ENCODE measurements at regions not wholly inside any gene's neighbourhood (a gene's known extent, or its start where the extent isn't known, plus 50 kb on each side); places are given as distances from the start of the nearest gene placed in this dataset.

- Histone ChIP-seq H3K27me3 (ENCODE audit: control insufficient read depth, insufficient read depth, low read length) (no peaks in the 10 kb centered on the region), H3K4me3 (ENCODE audit: low read length) (no peak overlapping the region), H3K27ac (ENCODE audit: low read depth, low read length) (no peak overlapping the region), H3K4me1 (ENCODE audit: control insufficient read depth, insufficient read depth, low read length) (no peaks in the 10 kb centered on the region), H3K36me3 (ENCODE audit: control insufficient read depth, insufficient read depth, low read length) (no peaks in the 10 kb centered on the region), H3K9ac (ENCODE audit: low read length) (no peak overlapping the region)
Observed at GRCh38 chr2:118614841-118615271, 232.6 kb downstream of the EN1 start.

GRCh38 chr2:118613737-118614136 is 233.7 kb downstream of the EN1 start:
- Histone ChIP-seq H3K4me1 (ENCODE audit: control insufficient read depth, insufficient read depth, low read length) (no peaks in the 10 kb centered on the region), H3K9ac (ENCODE audit: low read length) (no peak overlapping the region), H3K27me3 (ENCODE audit: control insufficient read depth, insufficient read depth, low read length) (no peaks in the 10 kb centered on the region), H3K4me3 (ENCODE audit: low read length) (no peak overlapping the region), H3K27ac (ENCODE audit: low read depth, low read length) (no peak overlapping the region), H3K36me3 (ENCODE audit: control insufficient read depth, insufficient read depth, low read length) (no peaks in the 10 kb centered on the region)

GRCh38 chr2:118611691-118612090 is 235.8 kb downstream of the EN1 start:
- Histone ChIP-seq H3K36me3 (ENCODE audit: control insufficient read depth, insufficient read depth, low read length) (no peaks in the 10 kb centered on the region), H3K4me1 (ENCODE audit: control insufficient read depth, insufficient read depth, low read length) (no peaks in the 10 kb centered on the region), H3K4me3 (ENCODE audit: low read length) (no peak overlapping the region), H3K27me3 (ENCODE audit: control insufficient read depth, insufficient read depth, low read length) (no peaks in the 10 kb centered on the region), H3K27ac (ENCODE audit: low read depth, low read length) (no peak overlapping the region), H3K9ac (ENCODE audit: low read length) (no peak overlapping the region)

DNA sequence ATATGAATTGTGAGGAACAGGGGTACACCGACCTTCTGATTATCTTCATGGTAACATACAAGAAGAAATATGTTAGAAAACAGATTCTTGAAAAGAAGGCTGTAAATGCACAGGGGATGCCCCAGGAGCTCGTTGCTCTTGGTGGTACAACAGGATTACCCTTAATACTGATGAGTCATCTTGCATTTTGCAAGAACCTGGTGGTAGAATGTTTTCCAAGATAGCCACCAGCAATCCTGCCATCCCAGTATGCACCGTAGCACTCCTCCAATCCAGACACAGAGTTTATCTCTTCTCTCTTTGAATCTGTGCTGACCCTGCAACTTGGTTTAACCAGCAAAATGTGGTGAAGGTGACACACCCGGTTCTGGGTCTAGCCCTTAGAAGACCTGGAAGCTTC is 238.3 kb downstream of the EN1 start:
- Histone ChIP-seq H3K27me3 (ENCODE audit: control insufficient read depth, insufficient read depth, low read length) (no peaks in the 10 kb centered on the region), H3K4me3 (ENCODE audit: low read length) (no peak overlapping the region), H3K4me1 (ENCODE audit: control insufficient read depth, insufficient read depth, low read length) (no peaks in the 10 kb centered on the region), H3K27ac (ENCODE audit: low read depth, low read length) (no peak overlapping the region), H3K9ac (ENCODE audit: low read length) (no peak overlapping the region), H3K36me3 (ENCODE audit: control insufficient read depth, insufficient read depth, low read length) (no peaks in the 10 kb centered on the region)

- Histone ChIP-seq H3K4me1 (ENCODE audit: control insufficient read depth, insufficient read depth, low read length) (no peaks in the 10 kb centered on the region), H3K27me3 (ENCODE audit: control insufficient read depth, insufficient read depth, low read length) (no peaks in the 10 kb centered on the region), H3K36me3 (ENCODE audit: control insufficient read depth, insufficient read depth, low read length) (no peaks in the 10 kb centered on the region), H3K9ac (ENCODE audit: low read length) (no peak overlapping the region), H3K27ac (ENCODE audit: low read depth, low read length) (no peak overlapping the region), H3K4me3 (ENCODE audit: low read length) (no peak overlapping the region)
Observed at GRCh38 chr2:118607641-118608040, 239.8 kb downstream of the EN1 start.

DNA sequence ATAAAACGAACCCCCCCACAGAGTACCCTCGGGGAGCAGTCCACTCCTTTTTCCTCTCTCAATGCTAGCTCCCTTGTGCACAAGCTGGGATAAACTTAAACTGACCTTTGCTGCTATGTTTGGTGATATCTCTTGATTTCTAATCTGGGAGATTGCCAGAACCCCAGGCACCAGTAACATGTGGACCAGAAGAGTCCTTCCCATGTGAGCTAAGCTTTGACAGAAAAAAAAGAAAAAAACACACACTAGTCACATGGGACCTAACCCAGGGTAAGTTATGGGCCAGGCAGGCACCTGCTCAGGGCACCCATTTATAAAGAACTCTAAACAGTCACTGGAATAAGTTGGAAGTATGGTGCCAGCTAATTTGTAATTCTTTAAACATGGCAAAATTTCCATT is 242.6 kb downstream of the EN1 start:
- Histone ChIP-seq H3K27ac (ENCODE audit: low read depth, low read length) (no peak overlapping the region), H3K4me1 (ENCODE audit: control insufficient read depth, insufficient read depth, low read length) (no peaks in the 10 kb centered on the region), H3K27me3 (ENCODE audit: control insufficient read depth, insufficient read depth, low read length) (no peaks in the 10 kb centered on the region), H3K4me3 (ENCODE audit: low read length) (no peak overlapping the region), H3K9ac (ENCODE audit: low read length) (no peak overlapping the region), H3K36me3 (ENCODE audit: control insufficient read depth, insufficient read depth, low read length) (no peaks in the 10 kb centered on the region)

GRCh38 chr2:118604371-118604770 is 243.1 kb downstream of the EN1 start:
- Histone ChIP-seq H3K27me3 (ENCODE audit: control insufficient read depth, insufficient read depth, low read length) (no peaks in the 10 kb centered on the region), H3K27ac (ENCODE audit: low read depth, low read length) (no peak overlapping the region), H3K4me3 (ENCODE audit: low read length) (no peak overlapping the region), H3K36me3 (ENCODE audit: control insufficient read depth, insufficient read depth, low read length) (no peaks in the 10 kb centered on the region), H3K4me1 (ENCODE audit: control insufficient read depth, insufficient read depth, low read length) (no peaks in the 10 kb centered on the region), H3K9ac (ENCODE audit: low read length) (no peak overlapping the region)

DNA sequence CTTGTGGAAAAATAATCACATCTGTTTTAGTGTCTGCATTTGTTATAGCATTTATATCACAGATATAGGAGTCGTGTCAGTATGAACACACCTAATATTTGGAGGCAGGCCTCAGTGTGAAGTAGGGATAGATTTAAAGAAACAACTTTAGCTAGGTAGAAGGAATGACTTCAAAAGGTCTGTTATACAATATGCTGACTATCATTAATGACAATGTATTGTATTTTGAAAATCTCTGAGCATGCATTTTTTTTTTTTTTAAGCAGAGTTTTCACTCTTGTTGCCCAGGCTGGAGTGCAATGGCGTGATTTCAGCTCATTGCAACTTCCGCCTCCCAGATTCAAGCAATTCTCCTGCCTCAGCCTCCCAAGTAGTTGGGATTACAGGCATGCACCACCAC is 248.3 kb downstream of the EN1 start:
- Histone ChIP-seq H3K27ac (ENCODE audit: low read depth, low read length) (no peak overlapping the region), H3K36me3 (ENCODE audit: control insufficient read depth, insufficient read depth, low read length) (no peaks in the 10 kb centered on the region), H3K4me1 (ENCODE audit: control insufficient read depth, insufficient read depth, low read length) (no peaks in the 10 kb centered on the region), H3K4me3 (ENCODE audit: low read length) (no peak overlapping the region), H3K9ac (ENCODE audit: low read length) (no peak overlapping the region), H3K27me3 (ENCODE audit: control insufficient read depth, insufficient read depth, low read length) (no peaks in the 10 kb centered on the region)

DNA sequence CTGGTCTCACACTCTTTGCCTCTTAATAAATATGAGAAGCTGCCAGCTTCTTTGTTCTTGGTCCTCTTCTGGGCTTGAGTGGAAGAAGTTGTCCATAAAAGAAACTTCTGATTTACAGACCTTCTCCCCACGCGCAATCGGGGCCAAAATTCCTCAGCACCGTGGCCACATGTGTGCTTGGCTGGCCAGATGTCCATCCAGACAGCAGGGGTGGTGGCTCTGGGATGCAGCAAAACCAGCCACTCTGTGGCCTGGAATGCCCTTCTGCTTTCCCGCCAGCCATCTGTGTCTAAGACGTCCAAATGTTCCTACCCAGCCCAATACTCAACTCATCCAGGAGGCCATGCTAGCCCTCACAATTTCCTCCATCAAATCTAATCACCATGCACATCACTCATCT is 250.8 kb downstream of the EN1 start:
- Histone ChIP-seq H3K4me3 (ENCODE audit: low read length) (no peak overlapping the region), H3K9ac (ENCODE audit: low read length) (no peak overlapping the region), H3K27ac (ENCODE audit: low read depth, low read length) (no peak overlapping the region), H3K4me1 (ENCODE audit: control insufficient read depth, insufficient read depth, low read length) (no peaks in the 10 kb centered on the region), H3K36me3 (ENCODE audit: control insufficient read depth, insufficient read depth, low read length) (no peaks in the 10 kb centered on the region), H3K27me3 (ENCODE audit: control insufficient read depth, insufficient read depth, low read length) (no peaks in the 10 kb centered on the region)

GRCh38 chr2:118593257-118593656 is 254.2 kb downstream of the EN1 start:
- no peak overlapping the region for H3K4me3 ChIP-seq (ENCODE audit: low read length)
- no peak overlapping the region for H3K27ac ChIP-seq (ENCODE audit: low read depth, low read length)
- no peaks in the 10 kb centered on the region for H3K4me1 ChIP-seq (ENCODE audit: control insufficient read depth, insufficient read depth, low read length)
- H3K27me3 ChIP-seq (ENCODE audit: control insufficient read depth, insufficient read depth, low read length) = no peaks in the 10 kb centered on the region
- no peak overlapping the region for H3K9ac ChIP-seq (ENCODE audit: low read length)
- H3K36me3 ChIP-seq (ENCODE audit: control insufficient read depth, insufficient read depth, low read length) = no peaks in the 10 kb centered on the region

DNA sequence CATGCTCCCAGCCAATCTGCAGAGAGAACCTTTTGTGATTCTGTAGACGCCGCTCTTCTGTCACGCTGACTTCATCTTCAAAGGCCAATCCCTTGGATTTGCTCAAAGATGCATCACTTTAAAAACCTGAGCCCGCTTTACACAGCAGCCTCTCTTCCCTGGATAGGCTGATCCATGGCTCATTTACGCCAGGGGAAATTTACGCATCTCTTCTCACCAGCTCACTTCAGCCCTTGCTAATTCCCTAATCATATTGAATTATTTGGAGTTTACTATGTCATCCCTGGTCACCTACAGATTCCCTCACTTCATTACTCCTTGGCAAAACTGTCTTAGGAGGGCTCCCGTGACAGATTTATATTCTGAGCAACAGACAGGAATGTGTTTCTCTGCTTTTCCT is 256.2 kb downstream of the EN1 start:
- Histone ChIP-seq H3K27me3 (ENCODE audit: control insufficient read depth, insufficient read depth, low read length) (no peaks in the 10 kb centered on the region), H3K27ac (ENCODE audit: low read depth, low read length) (no peak overlapping the region), H3K4me3 (ENCODE audit: low read length) (no peak overlapping the region), H3K4me1 (ENCODE audit: control insufficient read depth, insufficient read depth, low read length) (no peaks in the 10 kb centered on the region), H3K9ac (ENCODE audit: low read length) (no peak overlapping the region), H3K36me3 (ENCODE audit: control insufficient read depth, insufficient read depth, low read length) (no peaks in the 10 kb centered on the region)

- no peak overlapping the region for H3K4me3 ChIP-seq (ENCODE audit: low read length)
- no peaks in the 10 kb centered on the region for H3K27me3 ChIP-seq (ENCODE audit: control insufficient read depth, insufficient read depth, low read length)
Observed at GRCh38 chr2:118589721-118590120, 257.7 kb downstream of the EN1 start.

DNA sequence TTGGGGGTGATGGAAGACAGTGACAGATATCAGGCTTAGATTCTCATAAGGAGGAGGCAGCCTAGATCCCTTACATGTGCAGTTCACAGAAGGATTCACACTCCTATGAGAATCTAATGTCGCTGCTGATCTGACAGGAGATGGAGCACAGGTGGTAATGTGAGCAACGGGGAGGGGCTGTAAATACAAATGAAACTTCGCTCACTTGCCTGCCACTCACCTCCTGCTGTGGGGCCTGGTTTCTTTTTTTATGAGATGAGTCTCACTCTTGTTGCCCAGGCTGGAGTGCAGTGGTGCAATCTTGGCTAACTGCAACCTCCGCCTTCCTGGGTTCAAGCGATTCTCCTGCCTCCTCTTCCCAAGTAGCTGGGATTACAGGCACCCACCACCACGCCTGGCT is 258.6 kb downstream of the EN1 start:
- no peak overlapping the region for H3K4me3 ChIP-seq (ENCODE audit: low read length)
- H3K27me3 ChIP-seq (ENCODE audit: control insufficient read depth, insufficient read depth, low read length) = no peaks in the 10 kb centered on the region
- no peaks in the 10 kb centered on the region for H3K4me1 ChIP-seq (ENCODE audit: control insufficient read depth, insufficient read depth, low read length)
- H3K9ac ChIP-seq (ENCODE audit: low read length) = no peak overlapping the region
- no peaks in the 10 kb centered on the region for H3K36me3 ChIP-seq (ENCODE audit: control insufficient read depth, insufficient read depth, low read length)
- no peak overlapping the region for H3K27ac ChIP-seq (ENCODE audit: low read depth, low read length)

More at GRCh38 chr2:118589721-118590120, 257.7 kb downstream of the EN1 start:
- no peak overlapping the region for H3K27ac ChIP-seq (ENCODE audit: low read depth, low read length)
- no peaks in the 10 kb centered on the region for H3K36me3 ChIP-seq (ENCODE audit: control insufficient read depth, insufficient read depth, low read length)
- H3K9ac ChIP-seq (ENCODE audit: low read length) = no peak overlapping the region
- no peaks in the 10 kb centered on the region for H3K4me1 ChIP-seq (ENCODE audit: control insufficient read depth, insufficient read depth, low read length)

All from rectal smooth muscle tissue (tissue), 1 donor.